ENCODE measurements at regions not wholly inside any gene's neighbourhood (a gene's known extent, or its start where the extent isn't known, plus 50 kb on each side); places are given as distances from the start of the nearest gene placed in this dataset.

DNA sequence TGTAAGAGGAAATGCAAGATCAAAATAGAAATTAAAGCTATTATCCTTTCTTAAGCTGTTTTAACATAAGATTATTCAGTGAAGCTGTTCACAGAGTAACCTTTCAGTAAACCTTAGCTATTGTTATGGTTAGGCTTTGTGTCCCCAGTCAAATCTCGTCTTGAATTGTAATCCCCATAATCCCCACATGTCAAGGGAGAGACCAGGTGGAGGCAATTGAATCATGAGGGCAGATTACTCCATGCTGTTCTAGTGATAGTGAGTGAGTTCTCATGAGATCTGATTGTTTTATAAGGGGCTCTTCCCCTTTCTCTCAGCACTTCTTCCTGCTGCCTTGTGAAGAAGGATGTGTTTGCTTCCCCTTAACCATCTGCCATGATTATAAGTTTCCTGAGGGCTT is 424.4 kb downstream of the DSEL start:
- Histone ChIP-seq H3K27ac (ENCODE audit: low read length) (no peak overlapping the region), H3K27me3 (replicated peaks; ENCODE audit: insufficient read depth, low read length) (no peaks in the 10 kb centered on the region), H3F3A (ENCODE audit: insufficient read depth, low read length) (no peaks in the 10 kb centered on the region), H3K36me3 (replicated peaks; ENCODE audit: insufficient read depth, low read length) (no peaks in the 10 kb centered on the region), H4K20me1 (ENCODE audit: insufficient read depth, low read length) (no peaks in the 10 kb centered on the region), H2AFZ (ENCODE audit: low read length) (no peak overlapping the region), H3K9ac (ENCODE audit: low read length) (no peak overlapping the region), H3K4me2 (ENCODE audit: low read depth, low read length) (no peak overlapping the region), H3K9me3 (replicated peaks; ENCODE audit: insufficient read depth, low read length) (no peaks in the 10 kb centered on the region), H3K9me2 (replicated peaks; ENCODE audit: insufficient read depth, low read length) (no peaks in the 10 kb centered on the region), H3K4me3 (ENCODE audit: low read length) (no peak overlapping the region), H3K79me2 (ENCODE audit: low read length) (no peaks in the 10 kb centered on the region), H3K4me1 (ENCODE audit: low read length) (0 out of 2 replicates have a peak, but pooled peaks cover under 1% of the 10 kb centered on the region)
- TF ChIP-seq, protein P1, sequence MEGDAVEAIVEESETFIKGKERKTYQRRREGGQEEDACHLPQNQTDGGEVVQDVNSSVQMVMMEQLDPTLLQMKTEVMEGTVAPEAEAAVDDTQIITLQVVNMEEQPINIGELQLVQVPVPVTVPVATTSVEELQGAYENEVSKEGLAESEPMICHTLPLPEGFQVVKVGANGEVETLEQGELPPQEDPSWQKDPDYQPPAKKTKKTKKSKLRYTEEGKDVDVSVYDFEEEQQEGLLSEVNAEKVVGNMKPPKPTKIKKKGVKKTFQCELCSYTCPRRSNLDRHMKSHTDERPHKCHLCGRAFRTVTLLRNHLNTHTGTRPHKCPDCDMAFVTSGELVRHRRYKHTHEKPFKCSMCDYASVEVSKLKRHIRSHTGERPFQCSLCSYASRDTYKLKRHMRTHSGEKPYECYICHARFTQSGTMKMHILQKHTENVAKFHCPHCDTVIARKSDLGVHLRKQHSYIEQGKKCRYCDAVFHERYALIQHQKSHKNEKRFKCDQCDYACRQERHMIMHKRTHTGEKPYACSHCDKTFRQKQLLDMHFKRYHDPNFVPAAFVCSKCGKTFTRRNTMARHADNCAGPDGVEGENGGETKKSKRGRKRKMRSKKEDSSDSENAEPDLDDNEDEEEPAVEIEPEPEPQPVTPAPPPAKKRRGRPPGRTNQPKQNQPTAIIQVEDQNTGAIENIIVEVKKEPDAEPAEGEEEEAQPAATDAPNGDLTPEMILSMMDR (IDR thresholded peaks at IDR 0.05; ENCODE audit: low read length) = no peak
- no peak for DNase-seq

DNA sequence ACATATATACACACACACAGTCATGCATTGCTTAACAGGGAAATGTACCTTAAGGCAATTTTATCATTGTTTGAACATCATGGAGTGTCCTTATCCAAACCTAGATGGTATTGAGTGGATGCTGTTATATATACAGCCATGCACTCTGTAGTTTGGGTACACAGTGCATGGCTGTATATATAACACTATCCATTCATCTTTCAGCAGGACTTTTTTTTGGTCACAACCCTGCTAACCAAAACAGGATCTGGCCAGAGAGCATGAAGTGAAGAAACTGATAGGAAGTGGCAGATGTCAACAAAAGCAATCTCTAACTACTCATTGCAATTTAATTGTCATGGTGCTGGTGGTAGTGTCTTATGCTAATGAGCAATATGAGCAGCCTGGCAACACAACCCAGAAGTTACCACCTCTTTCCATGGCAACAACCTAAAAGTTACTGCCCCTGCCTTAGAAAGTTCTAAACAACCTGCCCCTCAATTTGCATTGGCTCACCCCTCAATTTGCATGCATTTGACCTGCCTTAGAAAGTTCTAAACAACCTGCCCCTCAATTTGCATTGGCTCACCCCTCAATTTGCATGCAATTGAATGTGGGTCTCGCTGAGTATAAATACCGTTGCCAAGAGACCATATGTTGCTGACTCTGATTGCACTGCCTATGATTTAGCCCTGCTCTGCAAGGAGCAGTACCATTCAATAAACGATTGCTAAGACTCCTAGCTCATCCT is 434.9 kb downstream of the DSEL start:
- DNase-seq = no peak
- Histone ChIP-seq H3K27ac (ENCODE audit: low read length) (no peak overlapping the region), H2AFZ (ENCODE audit: low read length) (no peak overlapping the region), H3K4me1 (ENCODE audit: low read length) (no peaks in the 10 kb centered on the region), H3K9me2 (replicated peaks; ENCODE audit: insufficient read depth, low read length) (no peaks in the 10 kb centered on the region), H3K9ac (ENCODE audit: low read length) (no peak overlapping the region), H4K20me1 (ENCODE audit: insufficient read depth, low read length) (no peaks in the 10 kb centered on the region), H3K27me3 (replicated peaks; ENCODE audit: insufficient read depth, low read length) (no peaks in the 10 kb centered on the region), H3F3A (ENCODE audit: insufficient read depth, low read length) (no peaks in the 10 kb centered on the region), H3K9me3 (replicated peaks; ENCODE audit: insufficient read depth, low read length) (no peaks in the 10 kb centered on the region), H3K36me3 (replicated peaks; ENCODE audit: insufficient read depth, low read length) (no peaks in the 10 kb centered on the region), H3K4me3 (ENCODE audit: low read length) (no peak overlapping the region), H3K79me2 (ENCODE audit: low read length) (no peaks in the 10 kb centered on the region), H3K4me2 (ENCODE audit: low read depth, low read length) (no peak overlapping the region)
- TF ChIP-seq EZH2 (optimal IDR thresholded peaks at IDR 0.05; ENCODE audit: low read depth, low read length) = no peak
- TF ChIP-seq, protein P1 (IDR thresholded peaks at IDR 0.05; ENCODE audit: low read length) = no peak

DNA sequence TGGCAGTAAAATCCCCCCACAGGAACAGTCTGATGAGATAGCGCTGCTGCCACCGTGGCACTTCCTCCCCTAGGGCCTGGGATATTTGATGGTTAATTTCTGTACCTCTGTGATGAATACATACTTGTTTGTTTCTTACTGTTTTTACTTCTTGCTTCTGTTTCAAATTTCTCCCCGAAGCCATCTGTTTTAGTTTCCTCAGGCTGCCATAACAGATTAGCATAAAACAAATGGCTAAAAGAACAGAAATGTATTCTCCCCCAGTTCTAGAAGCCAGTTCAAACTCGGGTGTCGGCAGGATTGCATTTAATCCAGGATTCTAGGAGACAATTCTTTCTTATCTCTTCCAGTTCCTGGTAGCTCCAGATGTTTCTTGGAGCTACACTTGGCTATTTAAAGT is 435.9 kb downstream of the DSEL start:
- no peak overlapping the region for H3K4me3 ChIP-seq (ENCODE audit: low read length)
- no peak for DNase-seq
- no peak overlapping the region for H2AFZ ChIP-seq (ENCODE audit: low read length)
- TF ChIP-seq EZH2phosphoT487 (IDR thresholded peaks at IDR 0.05; ENCODE audit: low read length) (no peak), EZH2 (optimal IDR thresholded peaks at IDR 0.05; ENCODE audit: low read depth, low read length) (no peak)
- TF ChIP-seq, protein P1 (IDR thresholded peaks at IDR 0.05; ENCODE audit: low read length) = no peak
- no peaks in the 10 kb centered on the region for H3K4me1 ChIP-seq (ENCODE audit: low read length)
- no peaks in the 10 kb centered on the region for H4K20me1 ChIP-seq (ENCODE audit: insufficient read depth, low read length)
- H3K27ac ChIP-seq (ENCODE audit: low read length) = no peak overlapping the region
- H3K9ac ChIP-seq (ENCODE audit: low read length) = no peak overlapping the region
- H3K79me2 ChIP-seq (ENCODE audit: low read length) = no peaks in the 10 kb centered on the region
- no peaks in the 10 kb centered on the region for H3K36me3 ChIP-seq (replicated peaks; ENCODE audit: insufficient read depth, low read length)
- no peaks in the 10 kb centered on the region for H3K9me3 ChIP-seq (replicated peaks; ENCODE audit: insufficient read depth, low read length)
- no peaks in the 10 kb centered on the region for H3K27me3 ChIP-seq (replicated peaks; ENCODE audit: insufficient read depth, low read length)
- H3F3A ChIP-seq (ENCODE audit: insufficient read depth, low read length) = no peaks in the 10 kb centered on the region
- no peaks in the 10 kb centered on the region for H3K9me2 ChIP-seq (replicated peaks; ENCODE audit: insufficient read depth, low read length)
- H3K4me2 ChIP-seq (ENCODE audit: low read depth, low read length) = no peak overlapping the region
